Fibroblast of villous mesenchyme (primary cell): ENCODE measurements at regions not wholly inside any gene's neighbourhood (a gene's known extent, or its start where the extent isn't known, plus 50 kb on each side); places are given as distances from the start of the nearest gene placed in this dataset.
A peak's percentile ranks its signal among the peaks of the same experiment; 100 is the strongest.

Experiments
- DNase-seq: peaks from one replicate; pipeline ENCODE4 v3.0.0-alpha.2; 2010; ENCODE audit warnings: low read depth
- H3K4me3 ChIP-seq: 2 replicates; pipeline ENCODE4 v1.5.1; 2011; ENCODE audit warnings: low read depth, mild to moderate bottlenecking, low read length
- TF ChIP-seq, protein P1 (sequence below): IDR thresholded peaks from 2 replicates; pipeline ENCODE4 v1.5.1; 2012; ENCODE audit warnings: low read depth, mild to moderate bottlenecking, low read length; ENCODE audit not compliant: insufficient read depth

GRCh38 chr7:81469869-81470723 is 299.8 kb downstream of the HGF start:
- TF ChIP-seq, protein P1, sequence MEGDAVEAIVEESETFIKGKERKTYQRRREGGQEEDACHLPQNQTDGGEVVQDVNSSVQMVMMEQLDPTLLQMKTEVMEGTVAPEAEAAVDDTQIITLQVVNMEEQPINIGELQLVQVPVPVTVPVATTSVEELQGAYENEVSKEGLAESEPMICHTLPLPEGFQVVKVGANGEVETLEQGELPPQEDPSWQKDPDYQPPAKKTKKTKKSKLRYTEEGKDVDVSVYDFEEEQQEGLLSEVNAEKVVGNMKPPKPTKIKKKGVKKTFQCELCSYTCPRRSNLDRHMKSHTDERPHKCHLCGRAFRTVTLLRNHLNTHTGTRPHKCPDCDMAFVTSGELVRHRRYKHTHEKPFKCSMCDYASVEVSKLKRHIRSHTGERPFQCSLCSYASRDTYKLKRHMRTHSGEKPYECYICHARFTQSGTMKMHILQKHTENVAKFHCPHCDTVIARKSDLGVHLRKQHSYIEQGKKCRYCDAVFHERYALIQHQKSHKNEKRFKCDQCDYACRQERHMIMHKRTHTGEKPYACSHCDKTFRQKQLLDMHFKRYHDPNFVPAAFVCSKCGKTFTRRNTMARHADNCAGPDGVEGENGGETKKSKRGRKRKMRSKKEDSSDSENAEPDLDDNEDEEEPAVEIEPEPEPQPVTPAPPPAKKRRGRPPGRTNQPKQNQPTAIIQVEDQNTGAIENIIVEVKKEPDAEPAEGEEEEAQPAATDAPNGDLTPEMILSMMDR = peak; percentile 72
- peak; percentile 81 for DNase-seq
- no peak overlapping the region for H3K4me3 ChIP-seq

DNA sequence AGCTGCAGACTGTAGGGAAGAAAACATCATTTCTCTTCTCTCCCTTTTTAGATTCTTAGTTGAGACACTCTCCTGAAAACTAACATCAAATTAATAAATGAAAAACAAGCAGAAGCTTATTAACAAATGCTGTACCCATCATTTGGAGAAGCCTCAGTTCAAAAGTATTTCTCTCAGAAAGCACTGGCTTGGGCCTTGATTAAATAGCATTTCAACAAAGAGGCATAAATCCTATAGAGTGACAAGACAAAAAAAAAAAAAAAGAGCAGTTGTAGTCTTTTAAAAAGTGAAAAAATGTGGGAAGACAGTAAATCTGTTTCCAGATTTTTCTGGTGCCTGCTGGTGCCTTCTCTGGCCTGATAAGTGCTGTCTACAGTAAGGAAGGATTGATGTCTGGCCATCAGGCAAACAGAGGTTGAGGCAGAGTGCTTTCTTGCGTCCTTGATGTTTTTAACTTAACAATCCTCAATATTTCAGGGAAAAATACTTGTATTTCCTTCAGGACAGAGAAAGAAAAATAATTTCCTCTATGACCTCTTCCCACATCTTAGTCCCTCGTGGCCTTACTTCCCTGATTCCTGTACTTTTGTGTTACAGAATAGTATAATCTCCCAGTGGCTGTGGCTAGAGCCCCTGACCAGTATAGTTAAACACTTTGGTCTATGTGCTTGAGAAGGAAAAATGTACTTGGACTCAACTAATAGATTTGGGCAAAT is 300.5 kb downstream of the HGF start:
- TF ChIP-seq, protein P1 = no peak

DNA sequence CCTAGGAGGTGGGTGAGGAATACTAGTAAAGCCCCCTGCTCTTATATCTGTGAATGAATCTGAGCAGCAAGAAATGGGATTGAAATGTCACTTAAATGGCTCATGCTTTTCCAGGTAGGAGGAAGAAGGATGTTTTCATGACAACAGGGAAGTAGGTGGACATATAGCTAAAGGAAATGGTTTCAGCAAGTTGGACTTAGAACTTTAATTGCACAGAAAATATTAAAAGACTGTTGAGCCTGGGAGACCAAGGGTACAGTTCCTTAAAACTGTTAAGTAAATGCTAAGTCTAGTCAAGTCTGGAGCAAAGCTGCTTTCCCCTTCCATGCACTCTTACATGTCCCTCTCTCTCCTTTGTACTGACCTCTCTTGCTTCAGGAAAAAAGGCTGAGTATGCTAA is 301.3 kb downstream of the HGF start:
- TF ChIP-seq, protein P1 = no peak

More for the DNA sequence above, 300.5 kb downstream of the HGF start:
- DNase-seq = no peak
- H3K4me3 ChIP-seq = no peak overlapping the region

GRCh38 chr7:81467964-81468363 is 301.9 kb downstream of the HGF start:
- DNase-seq = no peak
- TF ChIP-seq, protein P1 = no peak
- H3K4me3 ChIP-seq = no peak overlapping the region

More for the DNA sequence above, 301.3 kb downstream of the HGF start:
- DNase-seq = no peak
- H3K4me3 ChIP-seq = no peak overlapping the region

DNA sequence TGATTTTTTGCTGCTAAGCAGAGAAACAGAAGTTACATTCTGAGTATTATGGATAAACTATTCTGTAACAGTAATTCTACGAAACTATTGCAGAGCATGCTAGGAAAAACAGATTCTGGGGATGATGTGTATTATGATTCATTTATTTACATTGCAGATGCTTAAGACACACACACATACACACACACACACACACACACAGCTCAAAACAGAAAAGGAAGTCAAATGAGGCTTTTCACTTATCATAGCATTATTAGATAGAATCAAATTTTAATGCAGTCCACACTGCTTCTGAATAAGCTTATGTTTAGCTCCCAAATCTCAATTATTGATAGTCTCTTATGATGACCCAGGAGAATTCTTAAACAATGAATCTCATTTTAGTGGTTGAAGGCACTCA is 307.2 kb downstream of the HGF start:
- TF ChIP-seq, protein P1 = no peak
- H3K4me3 ChIP-seq = no peak overlapping the region
- peak; percentile 68 for DNase-seq

DNA sequence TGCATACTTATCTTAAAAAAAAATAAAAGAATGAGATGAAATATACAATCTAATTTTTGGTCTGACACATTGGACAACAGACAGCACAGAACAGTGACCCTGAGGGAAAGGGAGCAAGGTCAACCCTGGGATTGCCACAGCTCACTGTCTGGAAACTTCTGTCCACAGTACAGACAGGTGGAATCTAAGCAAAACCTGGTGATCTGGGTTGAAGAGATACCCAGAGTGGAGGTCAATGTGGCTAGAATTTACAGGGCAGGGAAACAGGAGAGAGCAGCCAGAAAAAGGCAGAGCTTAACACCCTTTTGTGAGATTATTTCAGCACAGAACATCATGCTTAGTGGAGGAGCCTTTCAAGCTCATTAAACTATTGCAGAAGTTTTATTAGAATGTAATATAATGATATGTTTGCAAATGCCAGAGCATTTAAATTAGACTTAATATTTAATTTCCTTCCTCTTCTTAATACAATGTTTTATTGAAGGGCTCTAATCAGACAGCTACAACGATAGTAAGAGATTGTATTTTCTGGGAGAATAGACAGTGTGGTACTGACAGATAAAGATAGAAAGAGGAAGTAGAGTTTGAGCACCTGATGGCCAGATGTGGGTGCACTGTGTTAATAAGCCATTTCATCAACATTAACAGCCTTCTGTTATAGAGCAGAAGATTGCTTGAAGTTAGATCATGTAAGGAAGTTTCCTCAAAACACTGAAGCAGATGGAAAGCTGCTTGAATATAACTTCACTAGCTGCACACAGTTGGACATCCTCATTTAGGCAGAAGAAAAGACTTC is 309.4 kb downstream of the HGF start:
- TF ChIP-seq, protein P1 = no peak
- no peak overlapping the region for H3K4me3 ChIP-seq
- DNase-seq = no peak
